ENCODE measurements at regions not wholly inside any gene's neighbourhood (a gene's known extent, or its start where the extent isn't known, plus 50 kb on each side); places are given as distances from the start of the nearest gene placed in this dataset.

- Histone ChIP-seq H3K36me3 (no peaks in the 10 kb centered on the region), H3K4me3 (no peak overlapping the region), H3K9me3 (no peaks in the 10 kb centered on the region), H3K27ac (replicated peaks in 1 of 4) (no peak overlapping the region), H3K4me1 (peaks cover 0 to 8% (median 2%) of the 10 kb centered on the region in 4 donors), H3K27me3 (no peaks in the 10 kb centered on the region)
- intact Hi-C loops (cut with DNase I): no loop called here
- peak; percentile 31 for DNase-seq (ENCODE audit: extremely low spot score)
- TF ChIP-seq POLR2A (IDR thresholded peaks at IDR 0.05; ENCODE audit: low read depth): no peak
- TF ChIP-seq POLR2AphosphoS5 (IDR thresholded peaks at IDR 0.05): no peak
- WGBS: 88% methylated on average over 8 of the region's 8 CpGs
Measured at GRCh38 chr9:89254773-89255125, 56.2 kb upstream of the CKS2 start.

GRCh38 chr9:89256225-89256624, 54.8 kb upstream of the CKS2 start:
- TF ChIP-seq, protein P1, sequence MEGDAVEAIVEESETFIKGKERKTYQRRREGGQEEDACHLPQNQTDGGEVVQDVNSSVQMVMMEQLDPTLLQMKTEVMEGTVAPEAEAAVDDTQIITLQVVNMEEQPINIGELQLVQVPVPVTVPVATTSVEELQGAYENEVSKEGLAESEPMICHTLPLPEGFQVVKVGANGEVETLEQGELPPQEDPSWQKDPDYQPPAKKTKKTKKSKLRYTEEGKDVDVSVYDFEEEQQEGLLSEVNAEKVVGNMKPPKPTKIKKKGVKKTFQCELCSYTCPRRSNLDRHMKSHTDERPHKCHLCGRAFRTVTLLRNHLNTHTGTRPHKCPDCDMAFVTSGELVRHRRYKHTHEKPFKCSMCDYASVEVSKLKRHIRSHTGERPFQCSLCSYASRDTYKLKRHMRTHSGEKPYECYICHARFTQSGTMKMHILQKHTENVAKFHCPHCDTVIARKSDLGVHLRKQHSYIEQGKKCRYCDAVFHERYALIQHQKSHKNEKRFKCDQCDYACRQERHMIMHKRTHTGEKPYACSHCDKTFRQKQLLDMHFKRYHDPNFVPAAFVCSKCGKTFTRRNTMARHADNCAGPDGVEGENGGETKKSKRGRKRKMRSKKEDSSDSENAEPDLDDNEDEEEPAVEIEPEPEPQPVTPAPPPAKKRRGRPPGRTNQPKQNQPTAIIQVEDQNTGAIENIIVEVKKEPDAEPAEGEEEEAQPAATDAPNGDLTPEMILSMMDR (IDR thresholded peaks at IDR 0.05): no peak
- TF ChIP-seq POLR2AphosphoS5 (IDR thresholded peaks at IDR 0.05): no peak
- Histone ChIP-seq H3K27me3 (no peaks in the 10 kb centered on the region), H3K9me3 (no peaks in the 10 kb centered on the region), H3K27ac (replicated peaks in 1 of 4) (no peak overlapping the region), H3K4me1 (peaks cover 0 to 8% (median 2%) of the 10 kb centered on the region in 4 donors), H3K36me3 (no peaks in the 10 kb centered on the region), H3K4me3 (no peak overlapping the region)
- intact Hi-C loops (cut with DNase I): no loop called here
- DNase-seq (ENCODE audit: extremely low spot score): peak; percentile 42
- WGBS: 93% methylated on average over 8 of the region's 8 CpGs

GRCh38 chr9:89256642-89257041, 54.4 kb upstream of the CKS2 start:
- WGBS: 88% methylated on average over 8 of the region's 8 CpGs
- no peaks in the 10 kb centered on the region for H3K27me3 ChIP-seq
- no peak overlapping the region for H3K4me3 ChIP-seq
- H3K27ac ChIP-seq (replicated peaks in 1 of 4): no peak overlapping the region
- intact Hi-C loops (cut with DNase I): no loop called here
- no peaks in the 10 kb centered on the region for H3K36me3 ChIP-seq
- peak; percentile 26 for DNase-seq (ENCODE audit: extremely low spot score)
- no peak for TF ChIP-seq POLR2A (IDR thresholded peaks at IDR 0.05; ENCODE audit: low read depth)
- no peak for TF ChIP-seq EP300 (IDR thresholded peaks at IDR 0.05)
- TF ChIP-seq POLR2AphosphoS5 (IDR thresholded peaks at IDR 0.05): no peak
- TF ChIP-seq, protein P1 (IDR thresholded peaks at IDR 0.05): no peak
- H3K4me1 ChIP-seq: peaks cover 0 to 8% (median 2%) of the 10 kb centered on the region in 4 donors
- no peaks in the 10 kb centered on the region for H3K9me3 ChIP-seq

DNA sequence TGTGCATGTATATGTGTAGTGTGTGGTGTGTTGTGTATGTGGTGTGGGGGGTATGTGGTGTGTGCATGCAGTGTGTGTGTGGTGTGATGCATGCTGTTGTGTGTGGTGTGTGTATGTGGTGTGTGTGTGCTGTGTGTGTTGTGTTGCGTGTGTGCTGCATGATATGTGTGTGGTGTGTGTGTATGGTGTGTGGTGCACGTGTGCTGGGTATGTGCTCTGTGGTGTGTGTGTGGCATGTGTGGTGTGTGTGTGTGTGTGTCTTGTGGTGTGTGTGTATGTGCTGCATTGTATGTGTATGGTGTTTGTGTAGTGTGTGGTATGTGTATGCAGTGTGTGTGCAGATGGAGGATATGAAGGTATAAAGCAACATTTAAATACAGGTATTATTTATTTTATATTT, 50.5 kb upstream of the CKS2 start:
- 94% methylated on average over 2 of the region's 2 CpGs for WGBS

More for the DNA sequence above, 50.5 kb upstream of the CKS2 start:
- no peaks in the 10 kb centered on the region for H3K9me3 ChIP-seq
- no peak overlapping the region for H3K27ac ChIP-seq (replicated peaks in 1 of 4)
- H3K4me3 ChIP-seq: no peak overlapping the region
- no peak for TF ChIP-seq POLR2AphosphoS5 (IDR thresholded peaks at IDR 0.05)
- no peak for TF ChIP-seq POLR2A (IDR thresholded peaks at IDR 0.05; ENCODE audit: low read depth)
- TF ChIP-seq EP300 (IDR thresholded peaks at IDR 0.05): no peak
- TF ChIP-seq, protein P1 (IDR thresholded peaks at IDR 0.05): no peak
- H3K4me1 ChIP-seq: no peaks in the 10 kb centered on the region
- intact Hi-C loops (cut with DNase I): no loop called here
- H3K36me3 ChIP-seq: no peaks in the 10 kb centered on the region
- no peaks in the 10 kb centered on the region for H3K27me3 ChIP-seq
- peak; percentile 68 for DNase-seq (ENCODE audit: extremely low spot score)

Measured in esophagus muscularis mucosa (tissue), 4 donors.